ENCODE measurements at regions not wholly inside any gene's neighbourhood (a gene's known extent, or its start where the extent isn't known, plus 50 kb on each side); places are given as distances from the start of the nearest gene placed in this dataset.

DNA sequence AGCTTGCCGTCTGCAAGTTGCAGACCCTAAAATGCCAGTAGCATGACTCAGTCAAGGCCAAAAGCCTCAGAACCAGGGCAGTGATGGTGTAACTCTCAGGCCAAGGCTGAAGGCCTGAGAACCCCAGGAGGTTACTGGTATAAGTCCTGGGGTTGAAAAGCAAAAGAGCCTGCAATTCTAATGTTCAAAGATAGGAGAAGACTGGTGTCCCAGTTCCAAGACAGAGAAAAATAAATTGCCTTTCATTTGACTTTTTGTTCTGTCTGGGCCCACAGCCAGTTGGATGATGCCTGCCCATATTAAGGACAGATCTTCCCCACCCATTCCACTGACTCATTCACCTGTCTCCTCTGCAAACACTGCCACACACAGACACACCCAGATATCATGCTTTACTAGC, 673.2 kb downstream of the CDH18 start:
- WGBS (ENCODE audit: extremely low coverage, insufficient read length, low lambda C conversion rate), result no CpG with 5 or more reads among the region's 1 CpG
- H2BK5ac ChIP-seq (ENCODE audit: insufficient read length, low read length), result no peak overlapping the region
- peaks cover 7 to 9% of the 10 kb centered on the region in 2 experiments; a peak in 4 of 5 replicates for H3K9me3 Mint-ChIP-seq
- no peak overlapping the region for H2AK5ac ChIP-seq (ENCODE audit: insufficient read length, low read length)
- no peak overlapping the region for H3K56ac ChIP-seq (ENCODE audit: insufficient read length, low read depth, low read length)
- H2BK20ac ChIP-seq (ENCODE audit: low read depth, low read length, poor library complexity, severe bottlenecking), result no peak overlapping the region
- H3K27ac Mint-ChIP-seq, result no peak overlapping the region; a peak in 1 of 7 replicates
- H3K23ac ChIP-seq (ENCODE audit: insufficient read length, low read depth, low read length), result no peak overlapping the region
- no peak overlapping the region for H4K91ac ChIP-seq (ENCODE audit: insufficient read length, low read depth, low read length)
- H3K79me1 ChIP-seq (ENCODE audit: insufficient read depth, low read depth, low read length, poor library complexity, severe bottlenecking), result no peaks in the 10 kb centered on the region
- no peak overlapping the region for H3K9ac ChIP-seq (ENCODE audit: extremely low read depth, insufficient read length, low read length)
- H2AFZ ChIP-seq (ENCODE audit: low read length), result no peak overlapping the region
- no peak overlapping the region for H2BK15ac ChIP-seq (ENCODE audit: low read depth, low read length)
- H3T11ph ChIP-seq (ENCODE audit: low read length), result no peak overlapping the region
- no peak overlapping the region for H3K4ac ChIP-seq (ENCODE audit: low read depth, low read length)
- DNase-seq, result no peak
- peaks cover 8% of the 10 kb centered on the region in 2 experiments for H3K4me1 Mint-ChIP-seq
- H3K36me3 Mint-ChIP-seq (ENCODE audit: insufficient read depth in 1 of 3, low read depth in 3 of 3), result peaks cover 0 to 9% (median 0%) of the 10 kb centered on the region in 3 experiments; a peak in 3 of 7 replicates
- no peak overlapping the region for H3K27ac ChIP-seq (ENCODE audit: insufficient read length, low read depth, low read length)
- no peak overlapping the region for H4K5ac ChIP-seq (ENCODE audit: insufficient read length, low read depth, low read length)
- H3K4me2 ChIP-seq (ENCODE audit: insufficient read depth, insufficient read length, low read length), result no peak overlapping the region
- no peaks in the 10 kb centered on the region for H4K20me1 ChIP-seq (ENCODE audit: control insufficient read depth, insufficient read depth, insufficient read length)
- no peak overlapping the region for H2BK12ac ChIP-seq (ENCODE audit: insufficient read length, low read depth, low read length)
- H3K23me2 ChIP-seq (ENCODE audit: insufficient read length, low read depth, low read length, poor library complexity, severe bottlenecking), result no peaks in the 10 kb centered on the region
- no peak overlapping the region for H3K4me3 Mint-ChIP-seq
- H3K4me1 ChIP-seq (ENCODE audit: insufficient read depth, low read length), result peaks cover 2% of the 10 kb centered on the region; the same call in 1 of the 2 replicates
- no peak overlapping the region for H3K14ac ChIP-seq (ENCODE audit: insufficient read depth, low read length)
- TF ChIP-seq, protein P1, sequence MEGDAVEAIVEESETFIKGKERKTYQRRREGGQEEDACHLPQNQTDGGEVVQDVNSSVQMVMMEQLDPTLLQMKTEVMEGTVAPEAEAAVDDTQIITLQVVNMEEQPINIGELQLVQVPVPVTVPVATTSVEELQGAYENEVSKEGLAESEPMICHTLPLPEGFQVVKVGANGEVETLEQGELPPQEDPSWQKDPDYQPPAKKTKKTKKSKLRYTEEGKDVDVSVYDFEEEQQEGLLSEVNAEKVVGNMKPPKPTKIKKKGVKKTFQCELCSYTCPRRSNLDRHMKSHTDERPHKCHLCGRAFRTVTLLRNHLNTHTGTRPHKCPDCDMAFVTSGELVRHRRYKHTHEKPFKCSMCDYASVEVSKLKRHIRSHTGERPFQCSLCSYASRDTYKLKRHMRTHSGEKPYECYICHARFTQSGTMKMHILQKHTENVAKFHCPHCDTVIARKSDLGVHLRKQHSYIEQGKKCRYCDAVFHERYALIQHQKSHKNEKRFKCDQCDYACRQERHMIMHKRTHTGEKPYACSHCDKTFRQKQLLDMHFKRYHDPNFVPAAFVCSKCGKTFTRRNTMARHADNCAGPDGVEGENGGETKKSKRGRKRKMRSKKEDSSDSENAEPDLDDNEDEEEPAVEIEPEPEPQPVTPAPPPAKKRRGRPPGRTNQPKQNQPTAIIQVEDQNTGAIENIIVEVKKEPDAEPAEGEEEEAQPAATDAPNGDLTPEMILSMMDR (conservative IDR thresholded peaks at IDR 0.05), result no peak; the same call in 2 of the 3 replicates
- H4K8ac ChIP-seq (replicated peaks; ENCODE audit: insufficient read length, low read depth, low read length), result no peak overlapping the region
- no peaks in the 10 kb centered on the region for H3K27me3 Mint-ChIP-seq (ENCODE audit: low read depth)
- no peaks in the 10 kb centered on the region for H3K9me3 ChIP-seq (ENCODE audit: control insufficient read depth, low read depth, low read length)
- no peak overlapping the region for H2BK120ac ChIP-seq (ENCODE audit: low read depth, low read length, poor library complexity, severe bottlenecking)
- H3K79me2 ChIP-seq (ENCODE audit: insufficient read depth, low read length), result no peaks in the 10 kb centered on the region
- H3K18ac ChIP-seq (ENCODE audit: insufficient read length, low read depth, low read length), result no peak overlapping the region
- H3K27me3 ChIP-seq (ENCODE audit: insufficient read depth, low read length), result no peaks in the 10 kb centered on the region

Data from H9 (cell line).